ENCODE measurements at regions not wholly inside any gene's neighbourhood (a gene's known extent, or its start where the extent isn't known, plus 50 kb on each side); places are given as distances from the start of the nearest gene placed in this dataset.

GRCh38 chr6:126419901-126420300 is 80.0 kb downstream of the CENPW start:
- Histone ChIP-seq H3K9me3 (no peaks in the 10 kb centered on the region), H3K4me3 (no peak overlapping the region), H3K36me3 (no peaks in the 10 kb centered on the region), H3K27ac (no peak overlapping the region), H3K27me3 (no peaks in the 10 kb centered on the region), H3K4me1 (no peaks in the 10 kb centered on the region)
- TF ChIP-seq POLR2A (IDR thresholded peaks at IDR 0.05) (no peak), CTCF (IDR thresholded peaks at IDR 0.05) (no peak)
- no peak for DNase-seq
- intact Hi-C loops (cut with DNase I; ENCODE audit: low total_unique reads), result no loop called here

- no peak for DNase-seq
- H3K4me3 ChIP-seq, result no peak overlapping the region
- H3K9me3 ChIP-seq, result no peaks in the 10 kb centered on the region
- H3K36me3 ChIP-seq, result no peaks in the 10 kb centered on the region
- H3K4me1 ChIP-seq, result no peaks in the 10 kb centered on the region
- intact Hi-C loops (cut with DNase I; ENCODE audit: low total_unique reads), result no loop called here
- TF ChIP-seq POLR2A (IDR thresholded peaks at IDR 0.05), result no peak
- TF ChIP-seq CTCF (IDR thresholded peaks at IDR 0.05), result no peak
- H3K27ac ChIP-seq, result no peak overlapping the region
- no peaks in the 10 kb centered on the region for H3K27me3 ChIP-seq
Measured at GRCh38 chr6:126422912-126423311, 83.0 kb downstream of the CENPW start.

GRCh38 chr6:126427713-126428112 is 87.8 kb downstream of the CENPW start:
- H3K9me3 ChIP-seq, result no peaks in the 10 kb centered on the region
- H3K4me3 ChIP-seq, result no peak overlapping the region
- DNase-seq, result no peak
- no peak overlapping the region for H3K27ac ChIP-seq
- no peaks in the 10 kb centered on the region for H3K4me1 ChIP-seq
- H3K27me3 ChIP-seq, result no peaks in the 10 kb centered on the region
- TF ChIP-seq POLR2A (IDR thresholded peaks at IDR 0.05) (no peak), CTCF (IDR thresholded peaks at IDR 0.05) (no peak)
- H3K36me3 ChIP-seq, result no peaks in the 10 kb centered on the region
- intact Hi-C loops (cut with DNase I; ENCODE audit: low total_unique reads), result no loop called here

GRCh38 chr6:126429866-126430265 is 90.0 kb downstream of the CENPW start:
- intact Hi-C loops (cut with DNase I; ENCODE audit: low total_unique reads), result no loop called here
- Histone ChIP-seq H3K4me3 (no peak overlapping the region), H3K27ac (no peak overlapping the region), H3K4me1 (no peaks in the 10 kb centered on the region), H3K27me3 (no peaks in the 10 kb centered on the region), H3K9me3 (no peaks in the 10 kb centered on the region), H3K36me3 (no peaks in the 10 kb centered on the region)
- no peak for DNase-seq
- TF ChIP-seq POLR2A (IDR thresholded peaks at IDR 0.05) (no peak), CTCF (IDR thresholded peaks at IDR 0.05) (no peak)

- TF ChIP-seq CTCF (IDR thresholded peaks at IDR 0.05), result no peak
- TF ChIP-seq POLR2A (IDR thresholded peaks at IDR 0.05), result no peak
- DNase-seq, result no peak
- no peak overlapping the region for H3K27ac ChIP-seq
- no peaks in the 10 kb centered on the region for H3K9me3 ChIP-seq
- H3K4me1 ChIP-seq, result no peaks in the 10 kb centered on the region
- no peaks in the 10 kb centered on the region for H3K27me3 ChIP-seq
- intact Hi-C loops (cut with DNase I; ENCODE audit: low total_unique reads), result no loop called here
- H3K36me3 ChIP-seq, result no peaks in the 10 kb centered on the region
- H3K4me3 ChIP-seq, result no peak overlapping the region
Measured at GRCh38 chr6:126432564-126432963, 92.6 kb downstream of the CENPW start.
